ENCODE measurements at regions not wholly inside any gene's neighbourhood (a gene's known extent, or its start where the extent isn't known, plus 50 kb on each side); places are given as distances from the start of the nearest gene placed in this dataset.

DNA sequence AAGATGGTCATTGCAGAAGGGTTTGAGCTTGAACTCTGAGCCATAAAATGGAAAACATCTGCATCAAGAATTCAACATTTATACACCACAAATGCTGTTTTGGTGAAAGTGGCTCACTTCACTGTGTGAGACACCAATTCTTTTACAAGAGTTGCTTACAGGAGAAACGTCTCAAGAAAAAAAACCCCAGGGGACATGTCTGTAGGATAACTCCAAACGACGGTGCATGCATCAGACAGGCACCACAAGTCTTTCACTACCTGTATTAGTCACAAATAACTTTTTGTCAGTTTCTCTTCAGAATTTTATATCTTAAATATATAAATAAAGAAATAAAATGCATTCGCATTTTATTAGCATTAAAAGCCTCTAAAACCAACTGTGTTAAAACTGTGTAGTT lies 164.3 kb downstream of the EFHB start:
- H2BK15ac ChIP-seq (replicated peaks; ENCODE audit: low read depth) = no peak overlapping the region
- no peak overlapping the region for H3K27ac ChIP-seq (ENCODE audit: low read depth, low read length)
- H3K4me1 ChIP-seq (ENCODE audit: control insufficient read depth, low read depth, low read length) = no peaks in the 10 kb centered on the region
- H3K36me3 ChIP-seq (ENCODE audit: control insufficient read depth, insufficient read depth, low read length) = no peaks in the 10 kb centered on the region
- no peak overlapping the region for H3K4me3 ChIP-seq (ENCODE audit: low read length)
- H3K18ac ChIP-seq (ENCODE audit: low read length) = no peak overlapping the region
- H3K4ac ChIP-seq (ENCODE audit: low read depth, low read length) = no peak overlapping the region
- no peak overlapping the region for H3K56ac ChIP-seq (ENCODE audit: low read length)
- H3K79me1 ChIP-seq (ENCODE audit: low read length) = no peaks in the 10 kb centered on the region
- no peak overlapping the region for H2AK5ac ChIP-seq (ENCODE audit: low read length)
- DNase-seq = no peak
- H4K5ac ChIP-seq (ENCODE audit: low read length) = no peak overlapping the region
- H3K4me2 ChIP-seq (ENCODE audit: low read length) = no peak overlapping the region
- H3K27me3 ChIP-seq (ENCODE audit: insufficient read depth, low read length, poor library complexity) = no peaks in the 10 kb centered on the region
- no peak overlapping the region for H3K9ac ChIP-seq (ENCODE audit: low read length)
- no peak overlapping the region for H2BK5ac ChIP-seq (ENCODE audit: low read length)
- WGBS (ENCODE audit: extremely low coverage, insufficient coverage, low lambda C conversion rate) = no CpG with 5 or more reads among the region's 4 CpGs
- no peak overlapping the region for H3K23ac ChIP-seq (ENCODE audit: low read length)
- H3K79me2 ChIP-seq (ENCODE audit: control insufficient read depth, insufficient read depth, low read length) = no peaks in the 10 kb centered on the region
- H2BK120ac ChIP-seq (ENCODE audit: low read depth, low read length) = no peak overlapping the region
- H4K8ac ChIP-seq (ENCODE audit: low read depth, low read length) = no peak overlapping the region

GRCh38 chr3:19765954-19766353 lies 168.1 kb downstream of the EFHB start:
- no CpG with 5 or more reads among the region's 3 CpGs for WGBS (ENCODE audit: extremely low coverage, insufficient coverage, low lambda C conversion rate)
- no peaks in the 10 kb centered on the region for H3K4me1 ChIP-seq (ENCODE audit: control insufficient read depth, low read depth, low read length)
- no peak overlapping the region for H3K56ac ChIP-seq (ENCODE audit: low read length)

DNA sequence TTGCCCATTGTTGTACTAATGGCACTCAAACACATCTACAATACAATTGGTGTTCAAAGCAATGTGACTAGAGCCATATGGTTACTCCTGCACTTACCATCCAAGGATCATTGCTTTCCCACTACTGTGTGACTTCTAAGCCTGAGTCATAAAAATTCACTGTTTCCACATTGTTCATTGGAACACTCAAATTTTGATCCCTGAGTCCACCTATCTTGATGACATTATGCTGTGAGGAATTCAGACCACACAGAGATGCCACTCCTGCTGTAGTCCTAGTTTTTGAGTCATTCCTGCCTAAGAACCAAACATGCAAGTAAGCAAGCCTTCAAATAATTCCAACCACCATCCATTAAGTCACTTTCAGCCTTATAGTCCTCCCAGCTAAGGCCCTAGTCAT lies 176.2 kb downstream of the EFHB start:
- no peak overlapping the region for H2BK5ac ChIP-seq (ENCODE audit: low read length)
- no peak overlapping the region for H3K18ac ChIP-seq (ENCODE audit: low read length)
- no peaks in the 10 kb centered on the region for H3K4me1 ChIP-seq (ENCODE audit: control insufficient read depth, low read depth, low read length)
- H3K4me2 ChIP-seq (ENCODE audit: low read length) = no peak overlapping the region
- H3K79me1 ChIP-seq (ENCODE audit: low read length) = no peaks in the 10 kb centered on the region
- no peak overlapping the region for H3K27ac ChIP-seq (ENCODE audit: low read depth, low read length)
- H3K4me3 ChIP-seq (ENCODE audit: low read length) = no peak overlapping the region
- H3K9ac ChIP-seq (ENCODE audit: low read length) = no peak overlapping the region
- no peaks in the 10 kb centered on the region for H3K36me3 ChIP-seq (ENCODE audit: control insufficient read depth, insufficient read depth, low read length)
- no peaks in the 10 kb centered on the region for H3K27me3 ChIP-seq (ENCODE audit: insufficient read depth, low read length, poor library complexity)
- H2AK5ac ChIP-seq (ENCODE audit: low read length) = no peak overlapping the region
- H2BK120ac ChIP-seq (ENCODE audit: low read depth, low read length) = no peak overlapping the region
- H3K23ac ChIP-seq (ENCODE audit: low read length) = no peak overlapping the region
- H2BK15ac ChIP-seq (replicated peaks; ENCODE audit: low read depth) = no peak overlapping the region
- H3K4ac ChIP-seq (ENCODE audit: low read depth, low read length) = no peak overlapping the region
- H3K56ac ChIP-seq (ENCODE audit: low read length) = no peak overlapping the region
- H3K79me2 ChIP-seq (ENCODE audit: control insufficient read depth, insufficient read depth, low read length) = no peaks in the 10 kb centered on the region
- no peak for DNase-seq
- no peak overlapping the region for H4K8ac ChIP-seq (ENCODE audit: low read depth, low read length)
- no peak overlapping the region for H4K5ac ChIP-seq (ENCODE audit: low read length)

More at GRCh38 chr3:19765954-19766353, 168.1 kb downstream of the EFHB start:
- H2BK5ac ChIP-seq (ENCODE audit: low read length) = no peak overlapping the region
- no peaks in the 10 kb centered on the region for H3K79me1 ChIP-seq (ENCODE audit: low read length)
- no peak overlapping the region for H2BK15ac ChIP-seq (replicated peaks; ENCODE audit: low read depth)
- H3K4me2 ChIP-seq (ENCODE audit: low read length) = no peak overlapping the region
- no peak overlapping the region for H3K23ac ChIP-seq (ENCODE audit: low read length)
- DNase-seq = no peak
- H2BK120ac ChIP-seq (ENCODE audit: low read depth, low read length) = no peak overlapping the region
- H3K9ac ChIP-seq (ENCODE audit: low read length) = no peak overlapping the region
- no peaks in the 10 kb centered on the region for H3K79me2 ChIP-seq (ENCODE audit: control insufficient read depth, insufficient read depth, low read length)
- H4K5ac ChIP-seq (ENCODE audit: low read length) = no peak overlapping the region
- H3K18ac ChIP-seq (ENCODE audit: low read length) = no peak overlapping the region
- H3K4ac ChIP-seq (ENCODE audit: low read depth, low read length) = no peak overlapping the region
- H3K36me3 ChIP-seq (ENCODE audit: control insufficient read depth, insufficient read depth, low read length) = no peaks in the 10 kb centered on the region
- no peak overlapping the region for H3K27ac ChIP-seq (ENCODE audit: low read depth, low read length)
- no peak overlapping the region for H2AK5ac ChIP-seq (ENCODE audit: low read length)
- no peak overlapping the region for H3K4me3 ChIP-seq (ENCODE audit: low read length)
- H4K8ac ChIP-seq (ENCODE audit: low read depth, low read length) = no peak overlapping the region
- no peaks in the 10 kb centered on the region for H3K27me3 ChIP-seq (ENCODE audit: insufficient read depth, low read length, poor library complexity)

- no CpG with 5 or more reads among the region's 22 CpGs for WGBS (ENCODE audit: extremely low coverage, insufficient coverage, low lambda C conversion rate)
- Histone ChIP-seq H4K5ac (ENCODE audit: low read length) (no peak overlapping the region), H2BK15ac (replicated peaks; ENCODE audit: low read depth) (no peak overlapping the region), H3K9ac (ENCODE audit: low read length) (no peak overlapping the region), H3K4me1 (ENCODE audit: control insufficient read depth, low read depth, low read length) (no peaks in the 10 kb centered on the region), H3K79me2 (ENCODE audit: control insufficient read depth, insufficient read depth, low read length) (no peaks in the 10 kb centered on the region), H3K4ac (ENCODE audit: low read depth, low read length) (no peak overlapping the region), H3K27me3 (ENCODE audit: insufficient read depth, low read length, poor library complexity) (no peaks in the 10 kb centered on the region), H3K27ac (ENCODE audit: low read depth, low read length) (no peak overlapping the region), H3K18ac (ENCODE audit: low read length) (no peak overlapping the region), H2BK120ac (ENCODE audit: low read depth, low read length) (no peak overlapping the region), H2BK5ac (ENCODE audit: low read length) (no peak overlapping the region), H3K56ac (ENCODE audit: low read length) (no peak overlapping the region), H2AK5ac (ENCODE audit: low read length) (no peak overlapping the region), H3K79me1 (ENCODE audit: low read length) (no peaks in the 10 kb centered on the region), H3K23ac (ENCODE audit: low read length) (no peak overlapping the region), H3K36me3 (ENCODE audit: control insufficient read depth, insufficient read depth, low read length) (no peaks in the 10 kb centered on the region), H4K8ac (ENCODE audit: low read depth, low read length) (no peak overlapping the region), H3K4me2 (ENCODE audit: low read length) (no peak overlapping the region), H3K4me3 (ENCODE audit: low read length) (no peak overlapping the region)
- no peak for DNase-seq
Measured at GRCh38 chr3:19749448-19750017, 184.5 kb downstream of the EFHB start.

DNA sequence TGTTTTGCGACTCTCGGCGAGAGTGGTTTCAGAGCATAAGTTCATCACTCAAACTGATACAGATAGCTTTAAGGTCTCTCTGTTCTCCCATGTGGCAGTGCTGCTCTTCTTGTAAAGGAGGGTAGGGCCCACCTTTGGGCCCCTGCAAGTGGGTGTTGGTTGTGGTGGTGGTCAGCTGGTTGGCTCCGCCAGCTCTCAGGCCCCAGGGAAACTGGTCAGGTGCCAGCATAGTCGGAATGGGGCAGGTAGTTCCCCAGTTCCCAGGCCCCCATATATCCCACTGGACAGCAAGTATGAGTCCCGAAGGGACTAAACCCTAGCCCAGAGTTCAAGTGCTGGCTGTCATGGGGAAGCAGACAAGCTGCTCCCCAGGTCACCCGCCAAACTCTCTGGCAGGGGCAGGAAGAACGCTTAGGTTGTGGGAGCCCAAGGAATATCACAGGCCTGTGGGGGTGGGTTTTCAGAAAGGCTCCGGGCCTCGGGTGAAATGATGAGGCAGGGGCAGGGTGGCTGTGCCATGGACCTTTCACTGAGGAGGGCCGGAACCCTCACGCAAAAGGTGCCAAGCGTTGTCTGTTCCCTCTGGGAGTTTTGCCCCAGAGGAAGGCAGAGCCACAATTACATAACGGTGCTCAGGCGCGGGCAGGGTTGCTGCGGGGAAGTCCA lies 185.1 kb downstream of the EFHB start:
- no peak overlapping the region for H3K4ac ChIP-seq (ENCODE audit: low read depth, low read length)
- H3K36me3 ChIP-seq (ENCODE audit: control insufficient read depth, insufficient read depth, low read length) = no peaks in the 10 kb centered on the region
- no peak for DNase-seq
- no peaks in the 10 kb centered on the region for H3K79me1 ChIP-seq (ENCODE audit: low read length)
- no CpG with 5 or more reads among the region's 17 CpGs for WGBS (ENCODE audit: extremely low coverage, insufficient coverage, low lambda C conversion rate)
- no peak overlapping the region for H4K8ac ChIP-seq (ENCODE audit: low read depth, low read length)
- H2BK15ac ChIP-seq (replicated peaks; ENCODE audit: low read depth) = no peak overlapping the region
- no peak overlapping the region for H2BK120ac ChIP-seq (ENCODE audit: low read depth, low read length)
- H3K27ac ChIP-seq (ENCODE audit: low read depth, low read length) = no peak overlapping the region
- H3K4me1 ChIP-seq (ENCODE audit: control insufficient read depth, low read depth, low read length) = no peaks in the 10 kb centered on the region
- H3K18ac ChIP-seq (ENCODE audit: low read length) = no peak overlapping the region
- H3K23ac ChIP-seq (ENCODE audit: low read length) = no peak overlapping the region
- H3K79me2 ChIP-seq (ENCODE audit: control insufficient read depth, insufficient read depth, low read length) = no peaks in the 10 kb centered on the region
- H4K5ac ChIP-seq (ENCODE audit: low read length) = no peak overlapping the region
- no peak overlapping the region for H3K9ac ChIP-seq (ENCODE audit: low read length)
- H3K27me3 ChIP-seq (ENCODE audit: insufficient read depth, low read length, poor library complexity) = no peaks in the 10 kb centered on the region
- no peak overlapping the region for H2AK5ac ChIP-seq (ENCODE audit: low read length)
- no peak overlapping the region for H3K4me2 ChIP-seq (ENCODE audit: low read length)
- H2BK5ac ChIP-seq (ENCODE audit: low read length) = no peak overlapping the region
- no peak overlapping the region for H3K4me3 ChIP-seq (ENCODE audit: low read length)
- H3K56ac ChIP-seq (ENCODE audit: low read length) = no peak overlapping the region

DNA sequence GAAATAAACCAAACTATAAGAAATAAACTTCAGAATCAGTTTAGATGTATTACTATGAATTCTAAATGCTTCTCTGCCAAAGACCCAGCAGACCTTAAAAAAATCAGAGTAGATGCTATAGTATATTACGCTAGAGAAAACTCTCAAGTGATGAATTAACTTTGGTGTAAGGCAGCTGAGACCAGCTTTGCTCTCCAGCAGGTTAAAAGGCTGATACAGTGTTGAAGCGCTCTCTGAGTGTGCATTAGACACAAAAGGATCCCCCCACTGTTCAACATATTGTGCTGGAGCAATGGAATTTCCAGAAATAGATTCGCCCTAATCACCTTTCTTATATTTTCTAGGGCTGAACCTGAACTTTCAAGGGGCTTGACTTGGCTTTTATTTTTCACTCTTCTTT lies 190.0 kb downstream of the EFHB start:
- H4K8ac ChIP-seq (ENCODE audit: low read depth, low read length) = no peak overlapping the region
- no CpG with 5 or more reads among the region's 3 CpGs for WGBS (ENCODE audit: extremely low coverage, insufficient coverage, low lambda C conversion rate)

More for the DNA sequence above, 190.0 kb downstream of the EFHB start:
- Histone ChIP-seq H3K56ac (ENCODE audit: low read length) (no peak overlapping the region), H2BK15ac (replicated peaks; ENCODE audit: low read depth) (no peak overlapping the region), H4K5ac (ENCODE audit: low read length) (no peak overlapping the region), H3K27me3 (ENCODE audit: insufficient read depth, low read length, poor library complexity) (no peaks in the 10 kb centered on the region), H3K4me1 (ENCODE audit: control insufficient read depth, low read depth, low read length) (no peaks in the 10 kb centered on the region), H3K79me2 (ENCODE audit: control insufficient read depth, insufficient read depth, low read length) (no peaks in the 10 kb centered on the region), H3K23ac (ENCODE audit: low read length) (no peak overlapping the region), H2BK5ac (ENCODE audit: low read length) (no peak overlapping the region), H2AK5ac (ENCODE audit: low read length) (no peak overlapping the region), H3K27ac (ENCODE audit: low read depth, low read length) (no peak overlapping the region), H2BK120ac (ENCODE audit: low read depth, low read length) (no peak overlapping the region), H3K36me3 (ENCODE audit: control insufficient read depth, insufficient read depth, low read length) (no peaks in the 10 kb centered on the region), H3K4me3 (ENCODE audit: low read length) (no peak overlapping the region), H3K18ac (ENCODE audit: low read length) (no peak overlapping the region), H3K4ac (ENCODE audit: low read depth, low read length) (no peak overlapping the region), H3K4me2 (ENCODE audit: low read length) (no peak overlapping the region), H3K9ac (ENCODE audit: low read length) (no peak overlapping the region), H3K79me1 (ENCODE audit: low read length) (no peaks in the 10 kb centered on the region)
- DNase-seq = no peak

Measured in mesendoderm (in vitro differentiated cells).